ENCODE measurements at regions not wholly inside any gene's neighbourhood (a gene's known extent, or its start where the extent isn't known, plus 50 kb on each side); places are given as distances from the start of the nearest gene placed in this dataset.

- TF ChIP-seq, protein P1, sequence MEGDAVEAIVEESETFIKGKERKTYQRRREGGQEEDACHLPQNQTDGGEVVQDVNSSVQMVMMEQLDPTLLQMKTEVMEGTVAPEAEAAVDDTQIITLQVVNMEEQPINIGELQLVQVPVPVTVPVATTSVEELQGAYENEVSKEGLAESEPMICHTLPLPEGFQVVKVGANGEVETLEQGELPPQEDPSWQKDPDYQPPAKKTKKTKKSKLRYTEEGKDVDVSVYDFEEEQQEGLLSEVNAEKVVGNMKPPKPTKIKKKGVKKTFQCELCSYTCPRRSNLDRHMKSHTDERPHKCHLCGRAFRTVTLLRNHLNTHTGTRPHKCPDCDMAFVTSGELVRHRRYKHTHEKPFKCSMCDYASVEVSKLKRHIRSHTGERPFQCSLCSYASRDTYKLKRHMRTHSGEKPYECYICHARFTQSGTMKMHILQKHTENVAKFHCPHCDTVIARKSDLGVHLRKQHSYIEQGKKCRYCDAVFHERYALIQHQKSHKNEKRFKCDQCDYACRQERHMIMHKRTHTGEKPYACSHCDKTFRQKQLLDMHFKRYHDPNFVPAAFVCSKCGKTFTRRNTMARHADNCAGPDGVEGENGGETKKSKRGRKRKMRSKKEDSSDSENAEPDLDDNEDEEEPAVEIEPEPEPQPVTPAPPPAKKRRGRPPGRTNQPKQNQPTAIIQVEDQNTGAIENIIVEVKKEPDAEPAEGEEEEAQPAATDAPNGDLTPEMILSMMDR (IDR thresholded peaks at IDR 0.05; ENCODE audit: borderline replicate concordance, extremely low read depth, low read length, poor library complexity, severe bottlenecking) = no peak
- TF ChIP-seq EZH2 (IDR thresholded peaks at IDR 0.05; ENCODE audit: borderline replicate concordance, low read depth, low read length, severe bottlenecking) = no peak
Measured at GRCh38 chr21:18819507-18819906, 415.9 kb upstream of the TMPRSS15 start.

All from DND-41 (cell line).